GM18868 (cell line): ENCODE measurements at regions not wholly inside any gene's neighbourhood (a gene's known extent, or its start where the extent isn't known, plus 50 kb on each side); places are given as distances from the start of the nearest gene placed in this dataset.
"Not testable (repeated sequence)": the region's sequence is repeated elsewhere in the genome, so short reads cannot be mapped to it uniquely, and the experiment has no call there.

Source experiments
- ATAC-seq: cut with Tn5 transposase; IDR thresholded peaks from one replicate; pipeline ENCODE4 v1.9.1; 2021; ENCODE audit warnings: mild to moderate bottlenecking, moderate library complexity; ENCODE audit not compliant: unreplicated experiment

- ATAC-seq, result no peak
Measured at GRCh38 chr3:181549266-181549665, 162.5 kb upstream of the SOX2 start.

- no peak for ATAC-seq
Measured at GRCh38 chr3:181541414-181541813, 170.3 kb upstream of the SOX2 start.

GRCh38 chr3:181534781-181535221 lies 176.9 kb upstream of the SOX2 start:
- ATAC-seq, result no peak

- no peak for ATAC-seq
Measured at GRCh38 chr3:181533811-181534210, 177.9 kb upstream of the SOX2 start.

GRCh38 chr3:181530584-181530983 lies 181.1 kb upstream of the SOX2 start:
- no peak for ATAC-seq

GRCh38 chr3:181521831-181522230 lies 189.9 kb upstream of the SOX2 start:
- ATAC-seq, result no peak

GRCh38 chr3:181518222-181518621 lies 193.5 kb upstream of the SOX2 start:
- ATAC-seq, result no peak

- ATAC-seq, result no peak
Measured at GRCh38 chr3:181512787-181513186, 198.9 kb upstream of the SOX2 start.

GRCh38 chr3:181510500-181510899 lies 201.2 kb upstream of the SOX2 start:
- ATAC-seq, result no peak

- no peak for ATAC-seq
Measured at GRCh38 chr3:181497358-181497757, 214.4 kb upstream of the SOX2 start.

- ATAC-seq, result no peak
Measured at GRCh38 chr3:181493423-181493822, 218.3 kb upstream of the SOX2 start.

- ATAC-seq, result no peak
Measured at GRCh38 chr3:181488536-181488935, 223.2 kb upstream of the SOX2 start.

GRCh38 chr3:181487236-181487978 lies 224.3 kb upstream of the SOX2 start:
- no peak for ATAC-seq

- ATAC-seq, result no peak
Measured at GRCh38 chr3:181486141-181486885, 225.4 kb upstream of the SOX2 start.

GRCh38 chr3:181484026-181484425 lies 227.7 kb upstream of the SOX2 start:
- ATAC-seq, result no peak

GRCh38 chr3:181475146-181475545 lies 236.6 kb upstream of the SOX2 start:
- ATAC-seq, result not testable (repeated sequence)

GRCh38 chr3:181470349-181470748 lies 241.4 kb upstream of the SOX2 start:
- no peak for ATAC-seq

GRCh38 chr3:181464033-181464694 lies 247.6 kb upstream of the SOX2 start:
- ATAC-seq, result no peak

- ATAC-seq, result no peak
Measured at GRCh38 chr3:181461381-181461780, 250.3 kb upstream of the SOX2 start.

GRCh38 chr3:181459516-181459915 lies 252.2 kb upstream of the SOX2 start:
- no peak for ATAC-seq

- no peak for ATAC-seq
Measured at GRCh38 chr3:181458857-181459256, 252.9 kb upstream of the SOX2 start.

GRCh38 chr3:181457756-181458155 lies 254.0 kb upstream of the SOX2 start:
- no peak for ATAC-seq
